Duodenal mucosa (tissue), 2 donors: ENCODE measurements at regions not wholly inside any gene's neighbourhood (a gene's known extent, or its start where the extent isn't known, plus 50 kb on each side); places are given as distances from the start of the nearest gene placed in this dataset.

Experiments used
- H3K27ac ChIP-seq: one replicate; pipeline ENCODE4 v1.7.0; 2013; ENCODE audit warnings: low read depth, low read length
- H3K27me3 ChIP-seq, 2 donors: one replicate each; pipeline ENCODE4 v1.7.0; 2013; ENCODE audit warnings: low read length in 2 of 2, control low read depth in 1 of 2; ENCODE audit not compliant: insufficient read depth in 2 of 2, control insufficient read depth in 1 of 2
- H3K36me3 ChIP-seq, 2 donors: one replicate each; pipeline ENCODE4 v1.7.0; 2013; ENCODE audit warnings: low read length in 2 of 2, control low read depth in 1 of 2; ENCODE audit not compliant: insufficient read depth in 2 of 2, control insufficient read depth in 1 of 2
- H3K4me1 ChIP-seq, 2 donors: one replicate each; pipeline ENCODE4 v1.7.0; 2013; ENCODE audit warnings: low read length in 2 of 2, control low read depth in 1 of 2; ENCODE audit not compliant: insufficient read depth in 2 of 2, control insufficient read depth in 1 of 2
- H3K4me3 ChIP-seq, 2 donors: one replicate each; pipeline ENCODE4 v1.7.0; 2013; ENCODE audit warnings: low read length in 2 of 2, low read depth in 1 of 2
- H3K9ac ChIP-seq, 2 donors: one replicate each; pipeline ENCODE4 v1.7.0; 2013; ENCODE audit warnings: low read length in 2 of 2, low read depth in 1 of 2
- H3K9me3 ChIP-seq, 2 donors: one replicate each; pipeline ENCODE4 v1.7.0; 2013; ENCODE audit warnings: low read length in 2 of 2, control low read depth in 1 of 2; ENCODE audit not compliant: control insufficient read depth in 1 of 2

DNA sequence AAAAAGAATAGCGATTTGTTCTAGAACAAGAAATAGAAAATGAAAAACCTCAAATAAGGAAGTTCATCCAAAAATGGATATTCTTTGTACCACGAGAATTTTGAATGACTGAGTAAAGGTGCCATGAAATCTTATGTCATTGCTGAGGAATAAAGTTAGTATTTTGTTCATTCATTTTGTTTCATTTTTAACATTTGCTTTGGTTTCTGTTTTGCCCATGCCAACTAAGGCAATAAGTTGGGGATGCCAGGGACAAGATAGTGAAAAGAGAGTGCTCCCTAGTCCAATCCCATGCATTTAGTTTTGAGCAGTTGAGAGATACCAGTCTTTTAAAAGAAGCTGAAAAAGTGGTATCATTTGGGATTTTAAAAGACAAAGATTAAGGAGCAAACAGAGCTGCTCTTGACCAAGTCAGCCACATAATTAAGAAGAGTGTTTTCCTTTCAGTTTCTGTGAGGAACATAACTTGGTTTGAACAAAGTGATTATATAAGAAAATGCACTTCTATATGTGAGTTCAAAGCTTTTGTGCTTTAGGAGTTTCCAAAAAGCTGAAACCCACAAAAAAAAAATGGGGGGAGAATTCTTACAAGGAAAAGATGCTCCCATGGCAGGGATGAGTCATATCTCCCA lies 201.4 kb downstream of the PLOD2 start:
- Histone ChIP-seq H3K9ac (no peak overlapping the region), H3K27me3 (no peaks in the 10 kb centered on the region), H3K27ac (no peak overlapping the region), H3K9me3 (no peaks in the 10 kb centered on the region), H3K4me3 (no peak overlapping the region), H3K36me3 (no peaks in the 10 kb centered on the region), H3K4me1 (no peaks in the 10 kb centered on the region)

- no peak overlapping the region for H3K4me3 ChIP-seq
- H3K9ac ChIP-seq = no peak overlapping the region
- H3K27ac ChIP-seq = no peak overlapping the region
- H3K9me3 ChIP-seq = no peaks in the 10 kb centered on the region
- H3K27me3 ChIP-seq = no peaks in the 10 kb centered on the region
- no peaks in the 10 kb centered on the region for H3K4me1 ChIP-seq
- H3K36me3 ChIP-seq = no peaks in the 10 kb centered on the region
Measured at GRCh38 chr3:145963111-145963510, 197.9 kb downstream of the PLOD2 start.

- no peak overlapping the region for H3K4me3 ChIP-seq
Measured at GRCh38 chr3:145967043-145967442, 193.9 kb downstream of the PLOD2 start.

DNA sequence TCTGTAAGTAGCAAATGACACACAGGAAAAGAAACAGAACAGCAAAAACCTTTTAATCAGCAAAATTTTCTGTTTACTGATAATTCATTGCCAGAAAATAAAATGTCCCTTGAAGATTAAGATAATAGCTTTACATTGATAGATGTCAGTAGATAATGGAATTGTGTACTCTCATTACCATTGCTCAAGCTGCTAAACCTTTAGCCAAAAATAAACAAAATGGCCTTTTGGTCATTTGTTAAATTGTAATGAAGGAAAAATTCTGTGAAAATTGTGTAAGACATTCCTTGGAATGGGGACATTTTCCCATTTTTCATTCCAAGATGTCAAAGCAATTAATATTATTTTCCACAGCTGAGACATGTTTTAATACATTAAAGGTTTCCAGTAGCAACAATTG lies 189.8 kb downstream of the PLOD2 start:
- Histone ChIP-seq H3K4me1 (no peaks in the 10 kb centered on the region), H3K27ac (no peak overlapping the region), H3K36me3 (no peaks in the 10 kb centered on the region), H3K9ac (no peak overlapping the region), H3K9me3 (no peaks in the 10 kb centered on the region), H3K27me3 (no peaks in the 10 kb centered on the region), H3K4me3 (no peak overlapping the region)

More at GRCh38 chr3:145967043-145967442, 193.9 kb downstream of the PLOD2 start:
- Histone ChIP-seq H3K4me1 (no peaks in the 10 kb centered on the region), H3K9ac (no peak overlapping the region), H3K27me3 (no peaks in the 10 kb centered on the region), H3K27ac (no peak overlapping the region), H3K36me3 (no peaks in the 10 kb centered on the region), H3K9me3 (no peaks in the 10 kb centered on the region)

GRCh38 chr3:145972851-145973250 lies 188.1 kb downstream of the PLOD2 start:
- Histone ChIP-seq H3K27me3 (no peaks in the 10 kb centered on the region), H3K9ac (no peak overlapping the region), H3K9me3 (no peaks in the 10 kb centered on the region), H3K36me3 (no peaks in the 10 kb centered on the region), H3K4me1 (no peaks in the 10 kb centered on the region), H3K4me3 (no peak overlapping the region), H3K27ac (no peak overlapping the region)

DNA sequence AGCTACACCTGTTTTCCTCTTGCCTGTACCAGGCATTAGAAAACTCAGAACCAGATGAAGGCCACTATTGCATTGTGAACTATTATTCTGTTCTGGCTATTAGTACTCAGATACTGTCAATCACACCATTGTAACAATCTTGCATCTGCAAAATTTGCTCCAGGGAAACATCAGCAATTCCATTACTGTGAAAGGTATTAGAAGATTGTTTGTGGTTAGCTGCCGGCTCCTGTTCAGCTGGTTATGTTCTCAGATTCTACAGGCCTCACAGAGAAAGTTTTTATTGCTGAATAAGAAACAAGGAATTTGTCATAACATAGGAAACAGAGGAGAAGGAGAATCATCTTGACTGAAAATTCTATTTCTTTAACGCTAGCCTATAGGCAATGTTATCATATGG lies 179.9 kb downstream of the PLOD2 start:
- Histone ChIP-seq H3K9ac (no peak overlapping the region), H3K27ac (no peak overlapping the region), H3K4me1 (no peaks in the 10 kb centered on the region), H3K27me3 (no peaks in the 10 kb centered on the region), H3K36me3 (no peaks in the 10 kb centered on the region), H3K4me3 (no peak overlapping the region), H3K9me3 (no peaks in the 10 kb centered on the region)

GRCh38 chr3:145983101-145983500 lies 177.9 kb downstream of the PLOD2 start:
- H3K27me3 ChIP-seq = no peaks in the 10 kb centered on the region
- H3K4me1 ChIP-seq = no peaks in the 10 kb centered on the region
- no peak overlapping the region for H3K4me3 ChIP-seq
- no peaks in the 10 kb centered on the region for H3K9me3 ChIP-seq
- no peak overlapping the region for H3K27ac ChIP-seq
- no peaks in the 10 kb centered on the region for H3K36me3 ChIP-seq
- H3K9ac ChIP-seq = no peak overlapping the region
